ENCODE measurements at regions not wholly inside any gene's neighbourhood (a gene's known extent, or its start where the extent isn't known, plus 50 kb on each side); places are given as distances from the start of the nearest gene placed in this dataset.
"Not testable (repeated sequence)": the region's sequence is repeated elsewhere in the genome, so short reads cannot be mapped to it uniquely, and the experiment has no call there.

DNA sequence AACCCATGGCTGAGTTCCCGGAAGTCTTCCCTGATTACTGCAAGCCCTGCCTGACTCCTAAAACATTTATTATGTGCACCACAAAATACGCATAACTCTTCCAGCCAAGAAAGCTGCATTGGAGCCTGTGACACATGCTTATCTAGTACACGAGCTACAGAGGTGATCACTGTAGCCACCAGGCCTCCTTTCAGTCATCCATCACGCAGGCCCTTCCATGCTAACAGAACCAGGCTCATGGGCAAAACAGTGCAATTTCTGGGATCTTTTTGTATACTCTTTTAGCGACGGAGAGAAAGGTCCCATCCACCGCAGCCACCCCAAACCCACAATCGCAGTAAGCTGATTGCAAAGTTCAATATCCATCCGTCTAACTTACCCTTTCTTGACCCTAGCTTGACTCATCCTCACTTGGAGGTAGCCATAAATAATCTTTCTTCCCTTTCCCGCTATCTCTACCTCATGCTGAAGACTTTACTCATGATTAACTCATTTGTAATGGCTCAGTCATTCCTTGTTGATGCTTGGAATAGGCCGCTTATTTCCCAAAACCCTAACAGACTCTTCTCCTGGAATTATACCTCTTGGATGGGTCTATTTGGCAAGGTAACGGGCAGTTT lies 1203.5 kb downstream of the TYW1 start:
- no peak for DNase-seq
- intact Hi-C loops (cut with DNase I, micrococcal nuclease), result no loop called here
- ATAC-seq, result no peak

DNA sequence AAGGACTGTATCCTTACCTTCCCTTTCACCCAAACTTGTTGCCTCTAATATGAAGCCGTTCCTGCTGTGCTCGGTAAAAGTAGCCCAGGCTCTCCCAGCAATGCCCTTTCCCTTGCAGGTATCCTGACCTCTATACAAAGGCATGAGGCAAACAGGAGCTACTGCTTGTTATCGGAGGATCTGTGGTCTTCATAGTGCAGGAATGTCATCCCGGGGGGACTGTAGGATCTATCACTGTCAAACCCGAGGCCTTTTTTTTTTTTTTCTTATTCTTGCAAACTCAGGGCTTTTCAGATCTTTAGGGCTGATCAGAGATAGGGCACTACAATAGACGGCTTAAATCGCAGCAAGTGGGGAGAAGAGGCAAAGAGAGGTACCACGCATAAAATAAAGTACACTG lies 1206.6 kb downstream of the TYW1 start:
- DNase-seq (no peak), ATAC-seq (no peak)
- intact Hi-C loops (cut with DNase I, micrococcal nuclease), result no loop called here

DNA sequence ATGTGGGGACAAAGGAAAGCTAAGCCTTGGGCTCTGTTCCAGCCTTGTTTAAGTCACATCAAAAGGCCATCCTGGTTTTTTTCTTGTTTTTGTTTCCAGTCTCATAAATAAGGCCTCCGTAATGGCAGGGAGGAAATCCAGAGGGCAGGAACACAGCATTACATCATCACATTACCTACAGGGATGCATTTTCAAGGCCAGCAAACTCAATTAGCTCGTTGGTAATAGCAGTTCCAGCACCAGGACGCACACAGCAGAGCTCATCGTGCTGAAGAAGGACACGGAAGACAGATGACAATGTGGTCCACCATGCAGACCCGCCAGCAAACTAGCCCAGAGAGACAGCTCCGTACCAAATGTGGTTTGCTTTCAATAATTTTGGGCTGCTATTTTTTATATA lies 1209.2 kb downstream of the TYW1 start:
- DNase-seq (no peak), ATAC-seq (no peak)
- intact Hi-C loops (cut with DNase I, micrococcal nuclease), result no loop called here

DNA sequence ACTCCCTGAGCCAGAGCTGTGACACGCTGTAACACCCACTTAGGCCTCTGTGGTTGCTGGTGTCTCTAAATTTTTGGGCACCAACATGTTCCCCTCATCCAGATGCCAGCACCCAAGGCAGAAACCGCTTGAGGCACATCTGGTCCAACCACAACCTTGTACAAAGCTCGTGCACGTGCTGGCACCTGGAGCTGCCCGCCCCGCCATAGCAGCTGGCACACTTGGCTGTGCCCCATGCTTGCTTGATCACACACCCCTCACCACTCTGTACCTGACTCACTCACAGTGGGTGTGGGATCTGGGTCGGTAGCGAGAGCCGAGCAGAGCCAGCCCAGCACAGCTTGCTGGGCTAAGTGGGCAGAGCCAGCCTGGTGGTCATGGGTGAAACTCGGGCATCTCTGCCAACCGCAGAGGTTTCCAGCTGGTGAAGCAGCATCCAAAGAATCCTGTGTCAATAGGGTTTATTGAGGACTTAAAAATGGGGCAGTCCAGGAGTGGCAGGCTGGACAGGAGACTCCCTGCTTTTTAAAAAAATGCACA lies 1210.4 kb downstream of the TYW1 start:
- DNase-seq, result no peak
- no peak for ATAC-seq
- intact Hi-C loops (cut with DNase I, micrococcal nuclease), result no loop called here

DNA sequence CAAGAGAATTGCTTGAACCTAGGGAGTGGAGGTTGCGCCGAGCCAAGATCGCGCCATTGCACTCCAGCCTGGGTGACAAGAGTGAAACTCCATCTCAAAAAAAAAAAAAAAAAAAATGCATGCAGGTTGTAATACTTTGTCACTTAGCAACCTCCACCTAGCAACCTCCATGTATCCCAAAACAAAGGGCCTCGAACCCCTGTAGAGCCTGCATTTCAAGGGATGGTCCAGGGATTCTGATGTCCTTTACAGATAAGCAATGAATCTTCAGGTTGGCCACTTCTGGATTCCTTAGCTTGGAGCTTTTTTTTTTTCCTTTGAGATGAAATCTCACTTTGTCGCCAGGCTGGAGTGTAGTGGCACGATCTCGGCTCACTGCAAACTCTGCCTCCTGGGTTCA lies 1211.0 kb downstream of the TYW1 start:
- DNase-seq, result no peak
- intact Hi-C loops (cut with DNase I, micrococcal nuclease), result no loop called here
- ATAC-seq, result no peak

DNA sequence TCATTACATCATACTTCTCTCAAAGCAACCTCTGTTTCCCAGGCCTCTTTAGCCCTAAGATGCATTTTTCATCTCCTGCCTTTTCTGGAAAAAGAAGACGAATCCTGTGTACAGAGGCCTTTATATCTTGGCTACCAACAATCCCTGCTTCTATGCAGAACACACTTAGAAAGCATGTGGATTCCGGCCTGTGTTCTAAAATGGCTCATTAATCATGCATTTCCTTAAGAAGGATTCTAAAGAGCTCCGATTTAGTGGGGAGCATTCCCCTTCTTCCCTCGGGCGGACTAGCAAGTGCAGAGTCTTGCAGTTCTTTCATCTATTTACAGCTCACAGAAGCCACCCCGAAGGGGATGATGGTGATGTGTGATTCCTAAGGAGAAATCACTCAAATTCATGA lies 1212.9 kb downstream of the TYW1 start:
- ATAC-seq, result no peak
- DNase-seq, result no peak
- intact Hi-C loops (cut with DNase I, micrococcal nuclease), result no loop called here

DNA sequence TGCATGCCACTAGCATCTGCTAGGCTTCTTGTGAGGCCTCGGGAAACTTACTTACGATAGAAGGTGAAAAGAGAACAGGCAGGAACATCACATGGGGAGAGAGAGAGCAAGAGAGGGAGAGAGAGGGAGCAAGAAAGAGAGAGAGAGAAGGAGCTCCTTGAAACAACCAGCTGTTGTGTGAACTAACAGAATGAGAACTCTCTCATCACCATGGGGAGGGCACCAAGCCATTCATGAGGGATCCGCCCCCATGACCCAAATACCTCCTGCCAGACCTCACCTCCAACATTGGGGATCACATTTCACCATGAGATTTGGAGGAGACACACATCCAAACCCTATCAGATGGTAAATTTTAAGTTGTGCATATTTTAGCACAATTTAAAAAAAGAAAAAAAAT lies 1217.2 kb downstream of the TYW1 start:
- intact Hi-C loops (cut with DNase I, micrococcal nuclease), result no loop called here
- DNase-seq, result no peak
- no peak for ATAC-seq

DNA sequence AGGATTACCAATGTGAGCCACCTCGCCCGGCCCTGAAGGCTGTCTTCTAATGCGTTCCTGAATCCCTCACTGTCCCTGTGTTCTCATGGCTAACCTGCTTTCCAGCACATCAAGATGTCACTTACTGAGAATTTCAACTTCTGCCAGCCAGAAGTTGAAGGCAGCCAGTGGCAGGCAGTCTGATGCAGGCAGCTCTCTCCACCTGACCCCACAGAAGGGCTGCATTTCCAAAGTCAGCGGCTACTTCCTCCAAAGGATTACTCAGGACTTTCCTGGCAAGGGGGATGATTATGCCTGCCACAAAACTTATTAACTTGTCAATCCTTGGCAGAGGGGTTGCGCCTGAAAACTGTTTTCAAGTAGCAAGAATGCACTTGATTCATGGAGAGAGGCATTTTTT lies 1219.4 kb downstream of the TYW1 start:
- no peak for DNase-seq
- intact Hi-C loops (cut with DNase I, micrococcal nuclease), result no loop called here
- ATAC-seq, result no peak

DNA sequence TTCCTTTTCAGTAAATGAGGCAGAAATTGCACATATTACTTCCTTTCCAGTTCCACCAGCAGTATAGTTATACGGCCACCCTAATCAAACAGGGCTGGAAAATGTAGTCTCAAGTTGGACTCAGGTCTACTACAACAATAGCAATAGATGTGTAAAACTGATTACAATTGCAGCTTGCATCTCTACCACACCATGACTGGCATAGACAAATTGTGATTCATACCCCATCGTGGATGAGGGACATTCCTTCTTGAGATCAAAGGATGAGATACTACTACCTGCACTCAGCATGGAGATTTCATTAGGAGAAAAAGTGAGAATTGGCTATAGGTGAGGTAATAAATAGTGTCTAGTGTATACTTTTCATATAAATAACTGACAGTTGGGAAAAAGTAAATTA lies 1220.8 kb downstream of the TYW1 start:
- no peak for ATAC-seq
- no peak for DNase-seq
- intact Hi-C loops (cut with DNase I, micrococcal nuclease), result no loop called here

DNA sequence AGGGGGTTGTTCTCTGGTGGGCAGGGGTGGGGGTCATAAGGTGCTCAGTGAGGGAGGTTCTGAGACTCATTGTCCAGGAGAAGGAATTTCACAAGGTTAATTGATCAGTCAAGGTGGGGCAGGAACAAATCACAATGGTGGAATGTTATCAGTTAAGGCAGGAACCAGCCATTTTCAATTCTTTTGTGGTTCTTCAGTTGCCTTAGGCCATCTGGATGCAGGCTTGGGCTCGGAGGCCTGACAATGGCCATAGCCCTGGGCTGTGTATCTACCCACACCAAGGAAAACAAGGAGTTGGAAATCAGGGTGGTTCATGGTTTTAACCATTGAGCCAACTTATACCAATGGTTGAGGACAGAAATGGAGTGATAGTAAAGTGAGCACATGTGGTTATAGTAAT lies 1221.8 kb downstream of the TYW1 start:
- DNase-seq (no peak), ATAC-seq (no peak)
- intact Hi-C loops (cut with DNase I, micrococcal nuclease), result no loop called here

DNA sequence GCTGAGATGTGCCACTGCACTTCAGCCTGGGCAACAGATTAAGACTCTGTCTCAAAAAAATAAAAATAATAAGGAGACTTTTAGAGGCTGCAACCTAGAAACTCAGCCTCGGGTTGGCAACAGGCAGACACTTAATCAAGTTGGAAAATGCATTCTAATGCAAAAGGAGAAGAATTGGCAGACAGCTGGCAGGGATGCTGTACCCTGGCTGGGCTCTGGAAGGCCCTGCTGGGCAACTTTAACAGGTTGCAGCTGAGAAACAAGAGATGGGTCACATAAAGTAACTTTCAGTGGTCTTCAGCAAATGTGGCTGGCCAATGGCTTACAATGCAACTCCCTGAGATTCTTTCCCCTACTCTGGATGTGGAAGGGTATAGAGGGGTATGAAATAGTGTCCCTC lies 1225.7 kb downstream of the TYW1 start:
- intact Hi-C loops (cut with DNase I, micrococcal nuclease), result no loop called here
- ATAC-seq, result no peak

DNA sequence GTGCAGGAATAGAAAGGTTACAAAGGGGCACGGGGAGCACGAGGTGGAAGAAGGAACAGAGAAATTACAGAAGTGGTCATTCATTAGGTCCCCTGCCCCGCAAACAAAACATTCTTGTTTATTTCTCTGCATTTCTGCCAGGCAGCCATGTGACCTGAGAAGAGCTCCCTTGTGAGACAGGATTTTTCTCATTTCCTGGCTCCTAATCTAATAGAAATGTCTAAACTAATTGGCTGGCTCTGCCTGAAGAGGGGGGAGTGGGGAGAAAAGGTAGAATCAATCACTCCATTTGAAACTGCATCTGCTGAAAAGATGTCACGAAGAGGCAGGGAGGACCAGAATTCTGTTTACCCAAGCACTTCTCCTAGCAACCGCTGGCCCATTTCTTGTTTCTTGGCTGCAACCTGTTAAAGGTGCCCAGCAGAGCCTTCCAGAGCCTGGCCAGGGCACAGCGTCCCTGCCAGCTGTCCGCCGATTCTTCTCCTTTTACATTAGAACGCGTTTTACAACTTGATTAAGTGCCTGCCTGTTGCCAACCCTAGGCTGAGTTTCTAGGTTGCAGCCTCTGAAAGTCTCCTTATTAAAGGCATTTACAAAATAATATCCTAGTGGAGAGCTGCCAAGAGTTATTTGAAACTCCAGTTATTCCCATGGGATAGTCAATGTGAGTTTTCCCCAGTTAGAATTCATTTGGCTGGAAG lies 1227.6 kb downstream of the TYW1 start:
- DNase-seq, result no peak
- no peak for ATAC-seq
- intact Hi-C loops (cut with DNase I, micrococcal nuclease), result no loop called here

More for the DNA sequence above, 1225.7 kb downstream of the TYW1 start:
- DNase-seq, result no peak

DNA sequence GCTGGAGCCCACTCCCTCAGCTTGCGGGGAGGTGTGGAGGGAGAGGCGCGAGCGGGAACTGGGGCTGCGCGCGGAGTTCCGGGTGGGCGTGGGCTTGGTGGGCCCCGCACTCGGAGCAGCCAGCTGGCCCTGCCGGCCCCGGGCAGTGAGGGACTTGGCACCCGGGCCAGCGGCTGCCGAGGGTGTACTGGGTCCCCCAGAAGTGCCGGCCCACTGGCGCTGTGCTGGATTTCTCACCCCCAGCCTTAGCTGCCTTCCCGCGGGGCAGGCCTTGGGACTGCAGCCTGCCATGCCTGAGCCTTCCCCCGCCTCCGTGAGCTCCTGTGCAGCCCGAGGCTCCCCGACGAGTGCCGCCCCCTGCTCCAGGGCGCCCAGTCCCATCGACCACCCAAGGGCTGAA lies 1234.4 kb downstream of the TYW1 start:
- intact Hi-C loops (cut with DNase I, micrococcal nuclease), result not testable (repeated sequence)

DNA sequence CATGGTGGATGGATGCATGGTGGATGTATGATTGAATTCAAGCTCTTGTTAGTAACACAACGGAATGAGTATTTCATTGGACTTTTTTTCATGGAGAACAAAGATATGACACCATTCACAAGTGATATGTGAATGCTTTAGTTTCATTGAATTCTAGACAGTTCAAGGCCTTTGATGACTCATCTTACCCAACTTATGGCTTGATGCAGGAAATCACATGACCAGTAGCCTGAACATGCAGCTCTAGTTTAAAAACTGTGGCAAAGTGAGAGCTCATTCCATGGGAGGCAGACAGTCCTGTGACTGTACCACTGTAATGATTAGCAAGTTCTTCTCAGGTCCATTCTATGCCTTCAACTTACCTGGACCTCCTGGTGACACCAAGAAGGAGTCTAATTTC lies 1239.3 kb downstream of the TYW1 start:
- intact Hi-C loops (cut with DNase I, micrococcal nuclease), result no loop called here

More for the DNA sequence above, 1234.4 kb downstream of the TYW1 start:
- DNase-seq, ATAC-seq: not testable (repeated sequence)

DNA sequence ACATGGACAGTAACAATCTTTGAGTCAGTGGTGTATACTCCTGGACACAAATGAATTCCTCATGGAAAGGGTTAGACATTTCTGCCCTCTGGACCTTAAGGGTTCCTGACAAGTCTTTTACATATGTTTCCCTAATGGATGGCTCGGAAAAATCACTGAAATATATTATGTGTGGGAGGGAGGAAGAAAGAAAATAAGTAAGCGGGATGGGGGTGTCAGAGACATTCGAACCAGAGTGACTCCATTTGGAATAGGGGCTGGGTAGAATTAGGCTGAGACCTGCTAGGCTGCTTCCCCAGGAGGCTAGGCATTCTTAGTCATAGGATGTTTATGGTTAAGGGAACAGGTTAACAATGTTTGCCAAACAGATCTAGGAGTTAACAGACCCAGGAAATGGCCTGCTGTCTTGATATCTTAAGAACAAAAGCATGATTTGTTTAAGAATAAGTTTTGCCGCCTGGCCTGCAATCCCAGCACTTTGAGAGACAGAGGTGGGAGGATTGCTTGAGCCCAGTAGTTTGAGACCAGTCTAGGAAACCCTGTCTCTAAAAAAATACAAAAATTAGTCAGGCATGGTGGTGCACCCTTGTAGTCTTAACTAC lies 1241.7 kb downstream of the TYW1 start:
- ATAC-seq (no peak), DNase-seq (no peak)
- intact Hi-C loops (cut with DNase I, micrococcal nuclease), result no loop called here

More for the DNA sequence above, 1239.3 kb downstream of the TYW1 start:
- ATAC-seq (no peak), DNase-seq (no peak)

DNA sequence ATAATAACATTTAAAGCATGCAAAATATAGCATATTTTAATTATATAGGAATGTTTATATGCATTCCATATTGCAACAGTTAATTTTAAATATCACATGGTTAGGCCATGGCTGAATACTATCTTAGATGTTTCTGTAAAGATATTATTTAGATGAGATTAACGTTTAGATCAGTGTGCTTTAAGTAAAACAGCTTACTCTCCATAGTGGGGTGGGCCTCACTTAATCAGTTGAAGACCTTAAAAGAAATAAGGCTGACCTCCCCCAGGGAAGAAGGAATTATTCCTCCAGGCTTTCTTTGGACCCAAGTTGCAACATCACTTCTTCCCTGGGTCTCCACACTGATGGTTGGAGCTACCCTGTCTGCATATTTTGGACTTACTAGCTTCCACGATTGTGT lies 1246.5 kb downstream of the TYW1 start:
- DNase-seq, result no peak
- intact Hi-C loops (cut with DNase I, micrococcal nuclease), result no loop called here
- ATAC-seq, result no peak

DNA sequence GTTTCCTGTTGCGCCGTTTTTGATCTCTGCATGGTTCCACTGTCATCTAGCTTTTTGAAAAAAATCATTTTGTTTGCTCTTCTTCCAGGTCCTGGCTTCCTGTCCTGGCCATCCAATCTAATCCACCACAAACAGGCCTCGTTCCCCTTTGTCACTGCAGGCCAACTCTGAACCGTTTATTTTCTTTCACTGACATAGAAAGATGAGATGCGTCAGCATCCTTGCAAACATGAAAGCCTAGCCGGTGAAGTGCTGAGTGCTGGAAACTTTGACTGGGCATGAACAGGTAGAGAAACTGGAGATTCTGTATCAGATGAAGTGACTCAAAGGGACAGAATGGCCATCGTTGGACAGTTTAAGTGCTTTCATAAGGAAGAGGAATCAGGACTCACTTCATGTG lies 1247.8 kb downstream of the TYW1 start:
- DNase-seq, result no peak
- intact Hi-C loops (cut with DNase I, micrococcal nuclease), result no loop called here
- no peak for ATAC-seq

DNA sequence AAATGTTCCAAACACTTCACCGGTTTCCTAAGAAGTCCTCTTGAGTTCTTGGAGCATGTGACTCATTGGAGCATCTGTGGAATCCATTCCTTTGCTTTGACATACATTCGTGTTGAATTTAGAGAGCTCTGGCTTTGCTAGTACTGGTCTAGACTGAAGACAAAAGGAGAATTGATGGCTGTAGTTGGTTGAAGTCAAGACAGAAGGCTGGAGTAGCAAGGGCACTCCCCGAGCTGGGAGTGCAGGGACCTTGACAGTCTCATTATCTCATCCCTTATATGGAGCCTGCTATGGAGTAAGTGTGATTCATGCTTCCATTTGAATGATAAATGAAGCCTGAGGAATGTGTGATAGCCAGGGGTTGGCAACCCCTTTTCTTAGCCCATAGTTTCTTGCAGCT lies 1249.1 kb downstream of the TYW1 start:
- ATAC-seq (no peak), DNase-seq (no peak)
- intact Hi-C loops (cut with DNase I, micrococcal nuclease), result no loop called here

DNA sequence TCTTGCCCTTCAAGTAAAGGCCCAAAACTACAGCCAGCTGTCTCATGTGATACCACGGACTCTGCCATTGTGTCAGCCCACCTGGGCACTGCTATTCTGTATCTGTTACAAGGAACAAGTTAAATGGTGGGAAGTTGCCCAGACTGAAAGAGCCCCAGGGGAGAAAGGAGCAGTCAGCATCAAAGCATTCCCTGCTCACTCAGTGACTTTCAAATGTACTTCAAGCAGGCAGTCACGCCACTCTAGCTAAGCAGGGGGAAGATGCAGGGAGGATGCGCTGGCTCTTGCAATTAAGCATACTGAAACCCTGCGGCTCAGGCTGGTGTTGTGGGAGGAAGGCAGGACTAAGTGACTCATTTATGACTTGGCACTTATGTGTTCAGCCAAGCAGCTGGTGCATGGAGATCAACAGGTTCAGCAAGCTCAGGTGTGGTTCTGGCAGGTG lies 1249.6 kb downstream of the TYW1 start:
- DNase-seq (no peak), ATAC-seq (no peak)
- intact Hi-C loops (cut with DNase I, micrococcal nuclease), result no loop called here

DNA sequence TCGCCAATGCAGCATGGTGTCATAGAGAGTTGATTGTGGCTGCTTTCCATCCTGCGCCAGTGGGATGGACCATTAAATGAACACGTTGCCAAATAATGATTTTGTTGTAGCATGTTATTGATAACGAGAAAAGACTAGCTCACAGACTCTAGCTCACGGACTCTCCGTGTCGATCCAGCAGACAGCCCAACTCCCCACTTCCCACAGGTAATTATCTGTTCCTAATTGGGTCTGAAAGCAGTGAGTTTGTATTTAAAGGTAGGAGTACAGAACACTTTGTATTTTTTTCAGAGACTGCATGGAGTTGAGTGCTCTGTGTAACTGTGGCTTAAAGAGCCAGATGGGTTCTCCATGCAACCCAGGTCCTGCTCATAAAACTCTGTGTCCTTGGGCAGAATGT lies 1250.5 kb downstream of the TYW1 start:
- ATAC-seq, result no peak

More for the DNA sequence above, 1250.5 kb downstream of the TYW1 start:
- intact Hi-C loops (cut with DNase I, micrococcal nuclease), result no loop called here
- no peak for DNase-seq
